ENCODE measurements at regions not wholly inside any gene's neighbourhood (a gene's known extent, or its start where the extent isn't known, plus 50 kb on each side); places are given as distances from the start of the nearest gene placed in this dataset.
A peak's percentile ranks its signal among the peaks of the same experiment; 100 is the strongest.
"Not testable (repeated sequence)": the region's sequence is repeated elsewhere in the genome, so short reads cannot be mapped to it uniquely, and the experiment has no call there.

- not testable (repeated sequence) for DNase-seq (ENCODE audit: low read depth in 2 of 2)
Measured at GRCh38 chr6:54564188-54564587, 255.9 kb downstream of the TINAG start.

- no peak for DNase-seq (ENCODE audit: low read depth in 2 of 2)
Measured at GRCh38 chr6:54574671-54575070, 266.4 kb downstream of the TINAG start.

GRCh38 chr6:54578261-54578660 lies 268.3 kb upstream of the FAM83B start:
- no peak for DNase-seq (ENCODE audit: low read depth in 2 of 2)

GRCh38 chr6:54579011-54579410 lies 267.6 kb upstream of the FAM83B start:
- DNase-seq (ENCODE audit: low read depth in 2 of 2), result no peak

- peak in 1 of 2 experiments; percentile 32 for DNase-seq (ENCODE audit: low read depth in 2 of 2)
Measured at GRCh38 chr6:54586251-54586650, 260.3 kb upstream of the FAM83B start.

GRCh38 chr6:54587277-54587676 lies 259.3 kb upstream of the FAM83B start:
- no peak for DNase-seq (ENCODE audit: low read depth in 2 of 2)

GRCh38 chr6:54588176-54588575 lies 258.4 kb upstream of the FAM83B start:
- no peak for DNase-seq (ENCODE audit: low read depth in 2 of 2)

- DNase-seq (ENCODE audit: low read depth in 2 of 2), result peak; percentile 44 to 50
Measured at GRCh38 chr6:54595844-54596243, 250.7 kb upstream of the FAM83B start.

GRCh38 chr6:54598787-54599313 lies 247.7 kb upstream of the FAM83B start:
- DNase-seq (ENCODE audit: low read depth in 2 of 2), result no peak

- DNase-seq (ENCODE audit: low read depth in 2 of 2), result no peak
Measured at GRCh38 chr6:54601600-54602300, 244.8 kb upstream of the FAM83B start.

- no peak for DNase-seq (ENCODE audit: low read depth in 2 of 2)
Measured at GRCh38 chr6:54602591-54602990, 244.0 kb upstream of the FAM83B start.

- no peak for DNase-seq (ENCODE audit: low read depth in 2 of 2)
Measured at GRCh38 chr6:54609981-54610380, 236.6 kb upstream of the FAM83B start.

- no peak for DNase-seq (ENCODE audit: low read depth in 2 of 2)
Measured at GRCh38 chr6:54613596-54613995, 233.0 kb upstream of the FAM83B start.

GRCh38 chr6:54614499-54615195 lies 231.9 kb upstream of the FAM83B start:
- no peak for DNase-seq (ENCODE audit: low read depth in 2 of 2)

GRCh38 chr6:54617730-54618129 lies 228.8 kb upstream of the FAM83B start:
- DNase-seq (ENCODE audit: low read depth in 2 of 2), result peak; percentile 86 to 90

GRCh38 chr6:54618572-54618971 lies 228.0 kb upstream of the FAM83B start:
- no peak for DNase-seq (ENCODE audit: low read depth in 2 of 2)

GRCh38 chr6:54619102-54619501 lies 227.5 kb upstream of the FAM83B start:
- DNase-seq (ENCODE audit: low read depth in 2 of 2), result no peak

GRCh38 chr6:54621285-54621684 lies 225.3 kb upstream of the FAM83B start:
- DNase-seq (ENCODE audit: low read depth in 2 of 2), result no peak

- no peak for DNase-seq (ENCODE audit: low read depth in 2 of 2)
Measured at GRCh38 chr6:54624216-54624615, 222.4 kb upstream of the FAM83B start.

GRCh38 chr6:54624779-54625178 lies 221.8 kb upstream of the FAM83B start:
- DNase-seq (ENCODE audit: low read depth in 2 of 2), result no peak

- DNase-seq (ENCODE audit: low read depth in 2 of 2), result no peak
Measured at GRCh38 chr6:54629131-54629530, 217.4 kb upstream of the FAM83B start.

GRCh38 chr6:54632984-54633565 lies 213.5 kb upstream of the FAM83B start:
- DNase-seq (ENCODE audit: low read depth in 2 of 2), result no peak

GRCh38 chr6:54633601-54634000 lies 213.0 kb upstream of the FAM83B start:
- DNase-seq (ENCODE audit: low read depth in 2 of 2), result no peak

Data from fibroblast of skin of left quadriceps (primary cell).